GM23248 (cell line): ENCODE measurements at regions not wholly inside any gene's neighbourhood (a gene's known extent, or its start where the extent isn't known, plus 50 kb on each side); places are given as distances from the start of the nearest gene placed in this dataset.

Experiments used
- DNase-seq: peaks from one replicate; pipeline ENCODE4 v3.0.0-alpha.2; 2015
- H2AFZ ChIP-seq: fragments of 200-600 bp; sonication (generic); 2 replicates; pipeline ENCODE4 v1.6.1; 2016; ENCODE audit warnings: antibody characterized with exemption
- H3F3A ChIP-seq: fragments of 200-600 bp; sonication (generic); 2 replicates; pipeline ENCODE4 v1.6.1; 2016; ENCODE audit warnings: mild to moderate bottlenecking, antibody characterized with exemption, mixed run types; ENCODE audit not compliant: insufficient read depth
- H3K27ac ChIP-seq: fragments of 200-600 bp; sonication (generic); 2 replicates; pipeline ENCODE4 v1.5.1; 2016; ENCODE audit warnings: mild to moderate bottlenecking
- H3K27me3 ChIP-seq: fragments of 200-600 bp; sonication (generic); replicated peaks from 2 replicates; pipeline ENCODE4 v1.6.1; 2016; ENCODE audit warnings: mild to moderate bottlenecking; ENCODE audit not compliant: insufficient read depth
- H3K36me3 ChIP-seq: fragments of 200-600 bp; sonication (generic); 2 replicates; pipeline ENCODE4 v1.6.1; 2016; ENCODE audit warnings: low read depth, mild to moderate bottlenecking
- H3K4me1 ChIP-seq: fragments of 200-600 bp; sonication (generic); 2 replicates; pipeline ENCODE4 v1.6.1; 2016; ENCODE audit warnings: mild to moderate bottlenecking; ENCODE audit not compliant: insufficient read depth
- H3K4me2 ChIP-seq: fragments of 200-600 bp; sonication (generic); one replicate; pipeline ENCODE4 v1.6.1; 2016; ENCODE audit warnings: mild to moderate bottlenecking; ENCODE audit not compliant: unreplicated experiment
- H3K4me3 ChIP-seq: fragments of 200-600 bp; sonication (generic); 2 replicates; pipeline ENCODE4 v1.5.1; 2016; ENCODE audit warnings: mild to moderate bottlenecking
- H3K79me2 ChIP-seq: fragments of 200-600 bp; sonication (generic); 2 replicates; pipeline ENCODE4 v1.6.1; 2016; ENCODE audit warnings: mild to moderate bottlenecking; ENCODE audit not compliant: insufficient read depth
- H3K9ac ChIP-seq: fragments of 200-600 bp; sonication (generic); 2 replicates; pipeline ENCODE4 v1.6.1; 2016; ENCODE audit warnings: mild to moderate bottlenecking
- H3K9me2 ChIP-seq: fragments of 200-600 bp; sonication (generic); 2 replicates; pipeline ENCODE4 v1.6.1; 2016; ENCODE audit warnings: mixed run types, mild to moderate bottlenecking, moderate library complexity; ENCODE audit not compliant: insufficient read depth
- H3K9me3 ChIP-seq: fragments of 200-600 bp; sonication (generic); one replicate; pipeline ENCODE4 v1.6.1; 2017; ENCODE audit warnings: low read depth
- H4K20me1 ChIP-seq: fragments of 200-600 bp; sonication (generic); 2 replicates; pipeline ENCODE4 v1.6.0; 2016; ENCODE audit not compliant: insufficient read depth
- EZH2 ChIP-seq: fragments of 200-600 bp; sonication (generic); IDR thresholded peaks from 2 replicates; pipeline ENCODE4 v1.6.1; 2018; ENCODE audit warnings: antibody characterized with exemption, mild to moderate bottlenecking; ENCODE audit not compliant: insufficient read depth, poor library complexity, severe bottlenecking
- EZH2phosphoT487 ChIP-seq: fragments of 200-600 bp; sonication (generic); IDR thresholded peaks from 2 replicates; pipeline ENCODE4 v1.6.1; 2018; ENCODE audit warnings: antibody characterized with exemption, moderate library complexity, mild to moderate bottlenecking, low read depth; ENCODE audit not compliant: insufficient read depth
- WGBS, 2 experiments: methylation state at CpG; one replicate each; pipeline ENCODE4 v1.1.6; 2015 to 2017; ENCODE audit warnings: low lambda C conversion rate in 2 of 2, low coverage in 1 of 2; ENCODE audit errors: missing lambda C conversion rate in 2 of 2; 5-methylcytosine and 5-hydroxymethylcytosine counted together
- in situ Hi-C: fragments of 300-500 bp; cut with MboI; formaldehyde crosslinking; loops from 2 replicates; pipeline ENCODE4 v1.15.0; 2020

GRCh38 chr18:41372046-41372665, 582.9 kb upstream of the PIK3C3 start:
- H3K9ac ChIP-seq, result no peak overlapping the region
- H3K9me2 ChIP-seq, result no peaks in the 10 kb centered on the region
- no peak overlapping the region for H3K27ac ChIP-seq
- no peak overlapping the region for H2AFZ ChIP-seq
- no peaks in the 10 kb centered on the region for H3K79me2 ChIP-seq
- 68 to 74% methylated on average over 10 of the region's 10 CpGs for WGBS, 2 experiments
- H3K36me3 ChIP-seq, result no peaks in the 10 kb centered on the region
- H3K4me3 ChIP-seq, result no peak overlapping the region
- no peaks in the 10 kb centered on the region for H3K4me1 ChIP-seq
- no peak for TF ChIP-seq EZH2
- TF ChIP-seq EZH2phosphoT487, result no peak
- H3K27me3 ChIP-seq, result no peaks in the 10 kb centered on the region
- in situ Hi-C loops, result no loop called here
- no peak overlapping the region for H3K4me2 ChIP-seq
- no peak for DNase-seq
- no peaks in the 10 kb centered on the region for H3F3A ChIP-seq
- no peaks in the 10 kb centered on the region for H4K20me1 ChIP-seq
- no peaks in the 10 kb centered on the region for H3K9me3 ChIP-seq

GRCh38 chr18:41371156-41372045, 583.6 kb upstream of the PIK3C3 start:
- in situ Hi-C loops, result no loop called here
- H3K4me3 ChIP-seq, result no peak overlapping the region
- peak; percentile 24 for DNase-seq
- TF ChIP-seq EZH2, result no peak
- no peak for TF ChIP-seq EZH2phosphoT487
- no peaks in the 10 kb centered on the region for H3F3A ChIP-seq
- no peaks in the 10 kb centered on the region for H3K79me2 ChIP-seq
- no peaks in the 10 kb centered on the region for H3K36me3 ChIP-seq
- no peaks in the 10 kb centered on the region for H4K20me1 ChIP-seq
- H3K9me2 ChIP-seq, result no peaks in the 10 kb centered on the region
- no peaks in the 10 kb centered on the region for H3K9me3 ChIP-seq
- H3K27me3 ChIP-seq, result no peaks in the 10 kb centered on the region
- no peak overlapping the region for H3K4me2 ChIP-seq
- 14 to 22% methylated on average over 5 of the region's 5 CpGs for WGBS, 2 experiments
- H3K9ac ChIP-seq, result no peak overlapping the region
- H2AFZ ChIP-seq, result no peak overlapping the region
- no peak overlapping the region for H3K27ac ChIP-seq
- no peaks in the 10 kb centered on the region for H3K4me1 ChIP-seq

- Histone ChIP-seq H3F3A (no peaks in the 10 kb centered on the region), H3K4me1 (no peaks in the 10 kb centered on the region), H3K9me2 (no peaks in the 10 kb centered on the region), H3K9me3 (no peaks in the 10 kb centered on the region), H3K4me3 (no peak overlapping the region), H2AFZ (no peak overlapping the region), H3K36me3 (no peaks in the 10 kb centered on the region), H3K4me2 (no peak overlapping the region), H4K20me1 (no peaks in the 10 kb centered on the region), H3K79me2 (no peaks in the 10 kb centered on the region), H3K27ac (no peak overlapping the region), H3K9ac (no peak overlapping the region), H3K27me3 (no peaks in the 10 kb centered on the region)
- TF ChIP-seq EZH2phosphoT487 (no peak), EZH2 (no peak)
- no peak for DNase-seq
- WGBS, 2 experiments, result 10 to 23% methylated on average over 4 of the region's 4 CpGs
- in situ Hi-C loops, result no loop called here
Observed at GRCh38 chr18:41370740-41371139, 584.3 kb upstream of the PIK3C3 start.

- in situ Hi-C loops, result no loop called here
- no peak overlapping the region for H2AFZ ChIP-seq
- H3K36me3 ChIP-seq, result no peaks in the 10 kb centered on the region
- no peak overlapping the region for H3K4me3 ChIP-seq
- no peak overlapping the region for H3K9ac ChIP-seq
- H3K79me2 ChIP-seq, result no peaks in the 10 kb centered on the region
- no peak for TF ChIP-seq EZH2
- no peak for TF ChIP-seq EZH2phosphoT487
- no peaks in the 10 kb centered on the region for H3K27me3 ChIP-seq
- H3K9me3 ChIP-seq, result no peaks in the 10 kb centered on the region
- DNase-seq, result no peak
- 7% methylated on average over 2 of the region's 2 CpGs for WGBS, 2 experiments
- no peaks in the 10 kb centered on the region for H3F3A ChIP-seq
- H3K4me1 ChIP-seq, result no peaks in the 10 kb centered on the region
- no peak overlapping the region for H3K27ac ChIP-seq
- H4K20me1 ChIP-seq, result no peaks in the 10 kb centered on the region
- H3K4me2 ChIP-seq, result no peak overlapping the region
- H3K9me2 ChIP-seq, result no peaks in the 10 kb centered on the region
Observed at GRCh38 chr18:41357708-41358107, 597.3 kb upstream of the PIK3C3 start.
